CD14-positive monocyte (primary cell): ENCODE measurements at regions not wholly inside any gene's neighbourhood (a gene's known extent, or its start where the extent isn't known, plus 50 kb on each side); places are given as distances from the start of the nearest gene placed in this dataset.

Experiments used
- DNase-seq, 3 donors: peaks; one replicate each; pipeline ENCODE4 v3.0.0-alpha.2; 2011 to 2022
- H2AFZ ChIP-seq: 2 replicates; pipeline ENCODE4 v1.6.0; 2012; ENCODE audit warnings: mild to moderate bottlenecking, low read depth, low read length, inconsistent platforms; ENCODE audit not compliant: insufficient read depth, poor library complexity, severe bottlenecking
- H3K27ac ChIP-seq, 2 donors: 1 replicate in 1 of 2; 2 replicates in 1 of 2; pipeline ENCODE4 v1.5.1; 2012 to 2013; ENCODE audit warnings: low read length in 2 of 2, control low read depth in 1 of 2, inconsistent platforms in 1 of 2, low read depth in 1 of 2, mild to moderate bottlenecking in 1 of 2
- H3K27me3 ChIP-seq, 2 donors: one replicate each; pipeline versions ENCODE4 v1.6.0 to v1.6.1; 2011 to 2013; ENCODE audit warnings: low read length in 2 of 2; ENCODE audit not compliant: control insufficient read depth in 2 of 2, insufficient read depth in 2 of 2
- H3K36me3 ChIP-seq, 2 donors: replicated peaks in 1 of 2; 1 replicate in 1 of 2; 2 replicates in 1 of 2; pipeline versions ENCODE4 v1.5.1 to v1.6.1; 2012 to 2013; ENCODE audit warnings: low read length in 2 of 2, control low read depth in 1 of 2, inconsistent platforms in 1 of 2, mild to moderate bottlenecking in 1 of 2; ENCODE audit not compliant: insufficient read depth in 2 of 2, control insufficient read depth in 1 of 2
- H3K4me1 ChIP-seq, 2 donors: 1 replicate in 1 of 2; 2 replicates in 1 of 2; pipeline versions ENCODE4 v1.5.1 to v1.6.1; 2012 to 2013; ENCODE audit warnings: low read length in 2 of 2, control low read depth in 1 of 2, inconsistent platforms in 1 of 2, mild to moderate bottlenecking in 1 of 2, moderate library complexity in 1 of 2; ENCODE audit not compliant: insufficient read depth in 2 of 2, control insufficient read depth in 1 of 2
- H3K4me2 ChIP-seq: replicated peaks from 2 replicates; pipeline ENCODE3; 2012; ENCODE audit warnings: low read length, moderate library complexity, mild to moderate bottlenecking; ENCODE audit not compliant: poor library complexity, severe bottlenecking; ENCODE audit errors: extremely low read depth
- H3K4me3 ChIP-seq, 3 experiments: fragments of 200-600 bp in 1 of 3; sonication (generic) in 1 of 3; replicated peaks in 1 of 3; 1 replicate in 2 of 3; 2 replicates in 1 of 3; pipeline ENCODE4 v1.5.1; 2011 to 2013; ENCODE audit warnings: low read length in 3 of 3, mild to moderate bottlenecking in 3 of 3, control low read depth in 2 of 3, low read depth in 2 of 3, inconsistent platforms in 1 of 3, moderate library complexity in 1 of 3
- H3K79me2 ChIP-seq: 2 replicates; pipeline ENCODE4 v1.6.0; 2012; ENCODE audit warnings: mild to moderate bottlenecking, control low read depth, inconsistent platforms, low read length, moderate library complexity; ENCODE audit not compliant: insufficient read depth
- H3K9ac ChIP-seq: 2 replicates; pipeline ENCODE4 v1.6.0; 2017; ENCODE audit warnings: low read length, mild to moderate bottlenecking; ENCODE audit not compliant: insufficient read depth, poor library complexity, severe bottlenecking
- H3K9me3 ChIP-seq, 2 donors: replicated peaks in 1 of 2; 1 replicate in 1 of 2; 2 replicates in 1 of 2; pipeline versions ENCODE4 v1.5.1 to v1.6.1; 2012 to 2013; ENCODE audit warnings: low read length in 2 of 2, control low read depth in 1 of 2; ENCODE audit not compliant: control insufficient read depth in 1 of 2, insufficient read depth in 1 of 2
- H4K20me1 ChIP-seq: 2 replicates; pipeline ENCODE4 v1.6.0; 2012; ENCODE audit warnings: mild to moderate bottlenecking, low read length, control low read depth, moderate library complexity; ENCODE audit not compliant: insufficient read depth
- H3K27ac Mint-ChIP-seq, 7 donors: one replicate each; pipeline ENCODE4 v1.8.0; 2020; ENCODE audit warnings: mild to moderate bottlenecking in 7 of 7, mixed read lengths in 7 of 7, moderate library complexity in 6 of 7, inconsistent platforms in 2 of 7
- H3K27me3 Mint-ChIP-seq, 3 donors: one replicate each; pipeline ENCODE4 v1.8.0; 2021 to 2022; ENCODE audit warnings: low read depth in 3 of 3, mild to moderate bottlenecking in 3 of 3, mixed read lengths in 3 of 3, moderate library complexity in 3 of 3, inconsistent platforms in 1 of 3
- H3K36me3 Mint-ChIP-seq, 2 donors: one replicate each; pipeline ENCODE4 v1.8.0; 2020; ENCODE audit warnings: mixed read lengths in 2 of 2, inconsistent platforms in 1 of 2, mild to moderate bottlenecking in 1 of 2
- H3K4me1 Mint-ChIP-seq: one replicate; pipeline ENCODE4 v1.8.0; 2020; ENCODE audit warnings: mild to moderate bottlenecking, mixed read lengths
- H3K4me3 Mint-ChIP-seq, 2 donors: one replicate each; pipeline ENCODE4 v1.8.0; 2020; ENCODE audit warnings: mild to moderate bottlenecking in 2 of 2, mixed read lengths in 2 of 2, moderate library complexity in 1 of 2
- H3K9me3 Mint-ChIP-seq, 7 donors: one replicate each; pipeline ENCODE4 v1.8.0; 2020 to 2022; ENCODE audit warnings: mixed read lengths in 7 of 7, mild to moderate bottlenecking in 6 of 7, moderate library complexity in 6 of 7, inconsistent platforms in 2 of 7
- WGBS: methylation state at CpG from one replicate; pipeline ENCODE4 v1.1.5; 2013; ENCODE audit warnings: missing lambda C conversion rate; ENCODE audit not compliant: insufficient coverage; 5-methylcytosine and 5-hydroxymethylcytosine counted together
- intact Hi-C, 2 donors: fragments of 100-400 bp; cut with micrococcal nuclease; formaldehyde crosslinking; loops; one replicate each; pipeline versions ENCODE4 v1.15.0 to v1.15.1; 2023
- TF ChIP-seq, protein P1 (sequence below): fragments of 200-600 bp; IDR thresholded peaks from one replicate; pipeline ENCODE4 v1.8.0; 2022; ENCODE audit warnings: antibody characterized with exemption, mild to moderate bottlenecking

DNA sequence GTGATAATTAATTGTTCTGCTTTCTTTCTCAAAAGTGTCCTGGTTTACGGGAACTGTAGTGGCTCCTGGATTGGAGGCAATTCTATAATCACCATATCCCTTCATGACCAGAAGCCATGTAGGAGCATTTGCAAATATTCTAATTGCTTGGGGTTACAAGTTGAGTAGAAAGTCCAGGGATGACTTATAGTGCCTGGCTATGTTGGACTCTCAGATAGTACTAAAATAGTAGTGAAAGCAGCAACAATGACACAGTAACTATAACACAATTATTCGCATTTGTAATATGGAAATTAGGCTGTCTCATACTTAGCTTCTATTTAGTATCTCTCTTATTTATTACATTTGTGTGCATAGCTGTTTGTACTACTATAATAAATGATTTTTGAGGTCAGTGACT lies 712.5 kb upstream of the GRAMD2B start:
- no peak for DNase-seq
- no peaks in the 10 kb centered on the region for H3K27me3 Mint-ChIP-seq
- intact Hi-C loops, result no loop called here
- Histone ChIP-seq H3K4me2 (no peak overlapping the region), H4K20me1 (no peaks in the 10 kb centered on the region), H3K9me3 (peaks cover 3 to 19% of the 10 kb centered on the region in 2 donors), H3K27ac (no peak overlapping the region), H3K4me1 (no peaks in the 10 kb centered on the region), H3K27me3 (no peaks in the 10 kb centered on the region), H3K4me3 (no peak overlapping the region), H3K79me2 (no peaks in the 10 kb centered on the region), H2AFZ (no peak overlapping the region), H3K36me3 (no peaks in the 10 kb centered on the region), H3K9ac (no peak overlapping the region)
- peaks cover 0 to 11% (median 3%) of the 10 kb centered on the region in 7 donors for H3K9me3 Mint-ChIP-seq
- TF ChIP-seq, protein P1, sequence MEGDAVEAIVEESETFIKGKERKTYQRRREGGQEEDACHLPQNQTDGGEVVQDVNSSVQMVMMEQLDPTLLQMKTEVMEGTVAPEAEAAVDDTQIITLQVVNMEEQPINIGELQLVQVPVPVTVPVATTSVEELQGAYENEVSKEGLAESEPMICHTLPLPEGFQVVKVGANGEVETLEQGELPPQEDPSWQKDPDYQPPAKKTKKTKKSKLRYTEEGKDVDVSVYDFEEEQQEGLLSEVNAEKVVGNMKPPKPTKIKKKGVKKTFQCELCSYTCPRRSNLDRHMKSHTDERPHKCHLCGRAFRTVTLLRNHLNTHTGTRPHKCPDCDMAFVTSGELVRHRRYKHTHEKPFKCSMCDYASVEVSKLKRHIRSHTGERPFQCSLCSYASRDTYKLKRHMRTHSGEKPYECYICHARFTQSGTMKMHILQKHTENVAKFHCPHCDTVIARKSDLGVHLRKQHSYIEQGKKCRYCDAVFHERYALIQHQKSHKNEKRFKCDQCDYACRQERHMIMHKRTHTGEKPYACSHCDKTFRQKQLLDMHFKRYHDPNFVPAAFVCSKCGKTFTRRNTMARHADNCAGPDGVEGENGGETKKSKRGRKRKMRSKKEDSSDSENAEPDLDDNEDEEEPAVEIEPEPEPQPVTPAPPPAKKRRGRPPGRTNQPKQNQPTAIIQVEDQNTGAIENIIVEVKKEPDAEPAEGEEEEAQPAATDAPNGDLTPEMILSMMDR, result no peak
- H3K4me3 Mint-ChIP-seq, result no peak overlapping the region
- no peaks in the 10 kb centered on the region for H3K4me1 Mint-ChIP-seq
- H3K36me3 Mint-ChIP-seq, result no peaks in the 10 kb centered on the region
- WGBS, result no CpG with 5 or more reads among the region's 2 CpGs
- H3K27ac Mint-ChIP-seq, result no peak overlapping the region

GRCh38 chr5:125712397-125712796 lies 710.8 kb upstream of the GRAMD2B start:
- intact Hi-C loops, result no loop called here

More at GRCh38 chr5:125712397-125712796, 710.8 kb upstream of the GRAMD2B start:
- no peaks in the 10 kb centered on the region for H3K79me2 ChIP-seq
- H3K36me3 ChIP-seq, result no peaks in the 10 kb centered on the region
- Mint-ChIP-seq H3K4me3 (no peak overlapping the region), H3K9me3 (peaks cover 0 to 9% (median 5%) of the 10 kb centered on the region in 7 donors), H3K27ac (no peak overlapping the region), H3K36me3 (no peaks in the 10 kb centered on the region), H3K4me1 (no peaks in the 10 kb centered on the region), H3K27me3 (no peaks in the 10 kb centered on the region)
- no CpG with 5 or more reads among the region's 1 CpG for WGBS
- peaks cover 3 to 27% of the 10 kb centered on the region in 2 donors for H3K9me3 ChIP-seq
- no peaks in the 10 kb centered on the region for H3K27me3 ChIP-seq
- H2AFZ ChIP-seq, result no peak overlapping the region
- H3K9ac ChIP-seq, result no peak overlapping the region
- H4K20me1 ChIP-seq, result no peaks in the 10 kb centered on the region
- no peak overlapping the region for H3K27ac ChIP-seq
- H3K4me1 ChIP-seq, result no peaks in the 10 kb centered on the region
- no peak overlapping the region for H3K4me2 ChIP-seq
- H3K4me3 ChIP-seq, result no peak overlapping the region
- TF ChIP-seq, protein P1, result no peak
- no peak for DNase-seq
